ENCODE measurements at regions not wholly inside any gene's neighbourhood (a gene's known extent, or its start where the extent isn't known, plus 50 kb on each side); places are given as distances from the start of the nearest gene placed in this dataset.

GRCh38 chr7:25776744-25777123, 375.3 kb upstream of the NFE2L3 start:
- no peak for TF ChIP-seq CTCF (IDR thresholded peaks at IDR 0.05)
- TF ChIP-seq POLR2A (IDR thresholded peaks at IDR 0.05) = no peak

Data from Peyer's patch (tissue), 4 donors.